GM12878 (cell line): ENCODE measurements at regions not wholly inside any gene's neighbourhood (a gene's known extent, or its start where the extent isn't known, plus 50 kb on each side); places are given as distances from the start of the nearest gene placed in this dataset.
"Not testable (repeated sequence)": the region's sequence is repeated elsewhere in the genome, so short reads cannot be mapped to it uniquely, and the experiment has no call there.

Source experiments
- DPF2 ChIP-seq: fragments of 450-650 bp; IDR thresholded peaks from 2 replicates; pipeline ENCODE4 v1.6.1; 2017; ENCODE audit warnings: mild to moderate bottlenecking
- NR2C1 ChIP-seq: fragments of 450-650 bp; IDR thresholded peaks from 2 replicates; pipeline ENCODE4 v1.6.1; 2017; ENCODE audit warnings: antibody characterized with exemption, mild to moderate bottlenecking, moderate library complexity
- RAD21 ChIP-seq: IDR thresholded peaks from 2 replicates; pipeline ENCODE4 v1.6.1; 2011; ENCODE audit warnings: mild to moderate bottlenecking, low read depth, low read length, moderate library complexity; ENCODE audit not compliant: insufficient read depth
- REST ChIP-seq: IDR thresholded peaks from 2 replicates; pipeline ENCODE4 v1.6.1; 2012; ENCODE audit warnings: mild to moderate bottlenecking, low read depth, low read length
- SUPT20H ChIP-seq: IDR thresholded peaks from 2 replicates; pipeline ENCODE4 v1.6.1; 2011; ENCODE audit warnings: low read depth, mild to moderate bottlenecking, low read length, moderate library complexity, borderline replicate concordance; ENCODE audit not compliant: control insufficient read depth

GRCh38 chr12:75787146-75787545, 244.4 kb downstream of the PHLDA1 start:
- TF ChIP-seq NR2C1, SUPT20H, REST, DPF2, RAD21: not testable (repeated sequence)
